K562 (cell line): ENCODE measurements at regions not wholly inside any gene's neighbourhood (a gene's known extent, or its start where the extent isn't known, plus 50 kb on each side); places are given as distances from the start of the nearest gene placed in this dataset.

Experiments
- ATAC-seq: fragments of 200-7000 bp; cut with Tn5 transposase; 3 replicates; pipeline ENCODE4 v1.9.1; 2020; ENCODE audit warnings: moderate library complexity
- BruUV-seq: library from RNA; stranded (reverse); fragments of 400-500 nt; replicated peaks from 2 replicates; lab custom pipeline; 2021; lab: Mats Ljungman, UMichigan
- CTCF ChIA-PET: fragments of 300-600 bp; formaldehyde crosslinking; extraction: SDS; loops from one replicate; lab custom pipeline; 2021; ENCODE audit warnings: low intra/inter-chr PET ratio; lab: Yijun Ruan, JAX
- POLR2A ChIA-PET: fragments of 300-600, 350-650 bp; sonication (Branson Sonifier 250); formaldehyde crosslinking; extraction: SDS; loops from one replicate; lab custom pipeline; 2021; ENCODE audit warnings: antibody characterized with exemption, inconsistent platforms; lab: Yijun Ruan, JAX
- DNase-seq, 4 experiments: peaks; one replicate each; pipeline versions ENCODE4 v3.0.0 to v3.0.0-alpha.2; 2011 to 2018; ENCODE audit warnings: low spot score in 3 of 4, mixed read lengths in 3 of 4; ENCODE audit errors: extremely low read depth in 1 of 4
- FAIRE-seq: peaks from 2 replicates; lab custom pipeline; 2011; peaks lifted over from hg19 to GRCh38; lab: Jason Lieb, UNC
- H2AFZ ChIP-seq: 2 replicates; pipeline ENCODE4 v1.6.0; 2011; ENCODE audit warnings: low read depth, low read length, control low read depth, inconsistent platforms
- H3K27ac ChIP-seq: fragments of 200-600 bp; 3 replicates; pipeline ENCODE4 v1.8.0; 2011; ENCODE audit warnings: low read depth, mild to moderate bottlenecking, control low read depth, inconsistent platforms, low read length, moderate library complexity, mixed read lengths; ENCODE audit errors: extremely low read depth
- H3K27me3 ChIP-seq, 2 experiments: fragments of 300-600 bp in 1 of 2; 2 replicates in 1 of 2; 3 replicates in 1 of 2; pipeline versions ENCODE4 v1.6.0 to v1.8.0; 2011; ENCODE audit warnings: inconsistent platforms in 2 of 2, low read length in 2 of 2, mild to moderate bottlenecking in 1 of 2, mixed read lengths in 1 of 2, moderate library complexity in 1 of 2; ENCODE audit not compliant: control insufficient read depth in 2 of 2, insufficient read depth in 2 of 2
- H3K36me3 ChIP-seq: fragments of 300-600 bp; 3 replicates; pipeline ENCODE4 v1.8.0; 2011; ENCODE audit warnings: mild to moderate bottlenecking, low read length, inconsistent platforms; ENCODE audit not compliant: control insufficient read depth, insufficient read depth
- H3K4me1 ChIP-seq, 2 experiments: fragments of 200-600 bp in 1 of 2; replicated peaks in 1 of 2; 2 replicates in 1 of 2; 3 replicates in 1 of 2; pipeline versions ENCODE4 v1.5.1 to v1.8.0; 2011; ENCODE audit warnings: inconsistent platforms in 2 of 2, low read length in 2 of 2, mild to moderate bottlenecking in 1 of 2, mixed read lengths in 1 of 2, moderate library complexity in 1 of 2; ENCODE audit not compliant: control insufficient read depth in 2 of 2, insufficient read depth in 2 of 2
- H3K4me2 ChIP-seq: 2 replicates; pipeline ENCODE4 v1.6.1; 2011; ENCODE audit warnings: low read length, control low read depth, inconsistent platforms, mixed read lengths; ENCODE audit not compliant: insufficient read depth
- H3K4me3 ChIP-seq: fragments of 200-600 bp; sonication (generic), shearing (Covaris generic); 2 replicates; pipeline ENCODE4 v1.5.1; 2016; ENCODE audit warnings: control low read depth, inconsistent platforms
- H3K79me2 ChIP-seq: fragments of 200-600 bp; 3 replicates; pipeline ENCODE4 v1.8.0; 2011; ENCODE audit warnings: low read length, inconsistent platforms; ENCODE audit not compliant: control insufficient read depth, insufficient read depth
- H3K9ac ChIP-seq, 2 experiments: 2 replicates each; pipeline versions ENCODE4 v1.6.0 to v1.6.1; 2011; ENCODE audit warnings: low read depth in 2 of 2, low read length in 2 of 2, control low read depth in 1 of 2, inconsistent platforms in 1 of 2, mild to moderate bottlenecking in 1 of 2, mixed read lengths in 1 of 2; ENCODE audit not compliant: insufficient read depth in 1 of 2
- H3K9me1 ChIP-seq: one replicate; pipeline ENCODE4 v1.6.0; 2011; ENCODE audit warnings: inconsistent platforms, mild to moderate bottlenecking, low read length, moderate library complexity; ENCODE audit not compliant: control insufficient read depth, insufficient read depth
- H3K9me3 ChIP-seq: replicated peaks from 2 replicates; pipeline ENCODE4 v1.5.1; 2011; ENCODE audit warnings: low read depth, low read length, inconsistent platforms; ENCODE audit not compliant: control insufficient read depth, insufficient read depth
- H4K20me1 ChIP-seq: replicated peaks from 2 replicates; pipeline ENCODE4 v1.6.1; 2011; ENCODE audit warnings: low read length, inconsistent platforms, mixed read lengths; ENCODE audit not compliant: control insufficient read depth, insufficient read depth
- ARNT ChIP-seq, 2 experiments: fragments of 450-650 bp; IDR thresholded peaks; 2 replicates each; pipeline ENCODE4 v1.6.1; 2016; ENCODE audit warnings: mild to moderate bottlenecking in 1 of 2
- BMI1 ChIP-seq: fragments of 150-350 bp; IDR thresholded peaks from 2 replicates; pipeline ENCODE4 v1.6.1; 2014; ENCODE audit warnings: low read length
- HDAC8 ChIP-seq: fragments of 450-650 bp; IDR thresholded peaks from 2 replicates; pipeline ENCODE4 v1.6.1; 2016; ENCODE audit warnings: mild to moderate bottlenecking, missing genetic modification characterization, moderate library complexity, missing compliant biosample characterization
- MTA3 ChIP-seq: fragments of 450-650 bp; formaldehyde crosslinking; IDR thresholded peaks from 2 replicates; pipeline ENCODE4 v1.6.1; 2017; ENCODE audit warnings: mild to moderate bottlenecking, borderline replicate concordance
- NFATC3 ChIP-seq: fragments of 450-650 bp; IDR thresholded peaks from 2 replicates; pipeline ENCODE4 v1.6.1; 2017; ENCODE audit warnings: mild to moderate bottlenecking
- SMAD1 ChIP-seq: fragments of 150-350 bp; IDR thresholded peaks from 2 replicates; pipeline ENCODE4 v1.6.1; 2014; ENCODE audit warnings: low read length, low read depth; ENCODE audit not compliant: partially characterized antibody
- YBX1 ChIP-seq: fragments of 450-650 bp; IDR thresholded peaks from 2 replicates; pipeline ENCODE4 v1.7.1; 2016; ENCODE audit warnings: mild to moderate bottlenecking
- WGBS: fragments of 100-300 bp; shearing (Covaris generic); methylation state at CpG from one replicate; pipeline ENCODE4 v1.1.6; 2016; ENCODE audit warnings: low coverage, mixed read lengths; ENCODE audit not compliant: insufficient coverage; ENCODE audit errors: missing lambda C conversion rate; 5-methylcytosine and 5-hydroxymethylcytosine counted together
- in situ Hi-C: fragments of 300-500 bp; cut with MboI; formaldehyde crosslinking; loops from 4 replicates; pipeline ENCODE4 v1.15.0; 2018; ENCODE audit warnings: inconsistent platforms, mixed read lengths
- intact Hi-C: fragments of 100-400 bp; cut with micrococcal nuclease; formaldehyde crosslinking; loops from 2 replicates; pipeline ENCODE4 v1.14.2; 2022
- TF ChIP-seq, protein P1 (sequence below), 2 experiments: fragments of 450-650 bp in 1 of 2; sonication (generic) in 1 of 2; formaldehyde crosslinking in 1 of 2; IDR thresholded peaks in 1 of 2; conservative IDR thresholded peaks in 1 of 2; 2 replicates each; pipeline versions ENCODE4 v1.6.1 to v1.8.1; 2016 to 2023; ENCODE audit warnings: mild to moderate bottlenecking in 2 of 2, moderate library complexity in 2 of 2, inconsistent platforms in 1 of 2, missing genetic modification reagents in 1 of 2
- TF ChIP-seq, protein P2 (sequence below): fragments of 250-450 bp; sonication (Bioruptor Pico); IDR thresholded peaks from 2 replicates; pipeline ENCODE4 v1.4.0; 2020
- TF ChIP-seq, protein P3 (sequence below): sonication (generic); formaldehyde crosslinking; IDR thresholded peaks from 2 replicates; pipeline ENCODE4 v1.8.1; 2022; ENCODE audit warnings: missing genetic modification reagents
- TF ChIP-seq, protein P4 (sequence below): sonication (generic); formaldehyde crosslinking; IDR thresholded peaks from 2 replicates; pipeline ENCODE4 v1.8.0; 2023; ENCODE audit warnings: mild to moderate bottlenecking, missing genetic modification reagents

DNA sequence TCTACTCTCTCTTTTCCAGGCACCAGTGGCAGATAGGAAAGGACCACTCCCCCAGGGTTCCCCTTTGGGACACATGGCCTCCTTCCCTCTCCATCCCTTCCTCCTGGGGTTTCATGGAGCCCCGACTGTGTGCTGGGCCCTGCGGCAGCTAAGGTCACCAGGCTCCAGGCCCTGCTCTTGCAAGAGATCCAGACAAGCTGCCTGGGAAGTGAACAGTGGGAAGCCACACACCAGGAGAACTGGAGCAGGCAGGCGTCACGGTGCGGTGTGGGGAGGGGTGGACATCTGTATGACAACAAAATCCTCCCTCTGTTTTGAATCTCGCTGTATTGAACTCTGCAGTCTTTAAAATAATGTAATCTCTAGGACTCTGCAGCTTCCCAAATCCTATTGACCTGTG lies 330.1 kb downstream of the UQCRFS1 start:
- H3K27me3 ChIP-seq = peaks cover 0 to 3% of the 10 kb centered on the region in 2 experiments; a peak in 3 of 5 replicates
- no peaks in the 10 kb centered on the region for H3K9me1 ChIP-seq
- in situ Hi-C loops (loop anchor here (10.0 kb wide), 1 partner anchor 382 kb away; no protein-coding TSS in a partner anchor), intact Hi-C loops (no loop called here)
- DNase-seq (no peak), ATAC-seq (no peak), FAIRE-seq (no peak)
- no peak overlapping the region for H2AFZ ChIP-seq
- WGBS = 0% methylated on average over 6 of the region's 6 CpGs
- H3K27ac ChIP-seq = no peak overlapping the region
- ChIA-PET POLR2A (interaction anchor here (0.5 to 0.6 kb wide), 2 partner anchors 12 to 29 kb away, joined by 3 to 5 read pairs; no protein-coding TSS in a partner anchor), CTCF (no interaction called here)
- no peaks in the 10 kb centered on the region for H3K79me2 ChIP-seq
- H3K36me3 ChIP-seq = no peaks in the 10 kb centered on the region
- H3K4me3 ChIP-seq = no peak overlapping the region
- H3K9ac ChIP-seq = no peak overlapping the region
- no TSS peak for BruUV-seq
- H3K4me1 ChIP-seq = no peaks in the 10 kb centered on the region
- no peak overlapping the region for H3K4me2 ChIP-seq
- no peaks in the 10 kb centered on the region for H4K20me1 ChIP-seq
- H3K9me3 ChIP-seq = no peaks in the 10 kb centered on the region
- TF ChIP-seq YBX1 (no peak), SMAD1 (no peak), NFATC3 (no peak), MTA3 (no peak), HDAC8 (tag) (no peak), BMI1 (no peak), ARNT (IDR thresholded peaks at IDR 0.05) (no peak)
- TF ChIP-seq, protein P1, sequence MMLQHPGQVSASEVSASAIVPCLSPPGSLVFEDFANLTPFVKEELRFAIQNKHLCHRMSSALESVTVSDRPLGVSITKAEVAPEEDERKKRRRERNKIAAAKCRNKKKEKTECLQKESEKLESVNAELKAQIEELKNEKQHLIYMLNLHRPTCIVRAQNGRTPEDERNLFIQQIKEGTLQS (IDR thresholded peaks at IDR 0.05) = no peak
- TF ChIP-seq, protein P1 (CRISPR knock-in tag; conservative IDR thresholded peaks at IDR 0.05) = no peak
- TF ChIP-seq, protein P2, sequence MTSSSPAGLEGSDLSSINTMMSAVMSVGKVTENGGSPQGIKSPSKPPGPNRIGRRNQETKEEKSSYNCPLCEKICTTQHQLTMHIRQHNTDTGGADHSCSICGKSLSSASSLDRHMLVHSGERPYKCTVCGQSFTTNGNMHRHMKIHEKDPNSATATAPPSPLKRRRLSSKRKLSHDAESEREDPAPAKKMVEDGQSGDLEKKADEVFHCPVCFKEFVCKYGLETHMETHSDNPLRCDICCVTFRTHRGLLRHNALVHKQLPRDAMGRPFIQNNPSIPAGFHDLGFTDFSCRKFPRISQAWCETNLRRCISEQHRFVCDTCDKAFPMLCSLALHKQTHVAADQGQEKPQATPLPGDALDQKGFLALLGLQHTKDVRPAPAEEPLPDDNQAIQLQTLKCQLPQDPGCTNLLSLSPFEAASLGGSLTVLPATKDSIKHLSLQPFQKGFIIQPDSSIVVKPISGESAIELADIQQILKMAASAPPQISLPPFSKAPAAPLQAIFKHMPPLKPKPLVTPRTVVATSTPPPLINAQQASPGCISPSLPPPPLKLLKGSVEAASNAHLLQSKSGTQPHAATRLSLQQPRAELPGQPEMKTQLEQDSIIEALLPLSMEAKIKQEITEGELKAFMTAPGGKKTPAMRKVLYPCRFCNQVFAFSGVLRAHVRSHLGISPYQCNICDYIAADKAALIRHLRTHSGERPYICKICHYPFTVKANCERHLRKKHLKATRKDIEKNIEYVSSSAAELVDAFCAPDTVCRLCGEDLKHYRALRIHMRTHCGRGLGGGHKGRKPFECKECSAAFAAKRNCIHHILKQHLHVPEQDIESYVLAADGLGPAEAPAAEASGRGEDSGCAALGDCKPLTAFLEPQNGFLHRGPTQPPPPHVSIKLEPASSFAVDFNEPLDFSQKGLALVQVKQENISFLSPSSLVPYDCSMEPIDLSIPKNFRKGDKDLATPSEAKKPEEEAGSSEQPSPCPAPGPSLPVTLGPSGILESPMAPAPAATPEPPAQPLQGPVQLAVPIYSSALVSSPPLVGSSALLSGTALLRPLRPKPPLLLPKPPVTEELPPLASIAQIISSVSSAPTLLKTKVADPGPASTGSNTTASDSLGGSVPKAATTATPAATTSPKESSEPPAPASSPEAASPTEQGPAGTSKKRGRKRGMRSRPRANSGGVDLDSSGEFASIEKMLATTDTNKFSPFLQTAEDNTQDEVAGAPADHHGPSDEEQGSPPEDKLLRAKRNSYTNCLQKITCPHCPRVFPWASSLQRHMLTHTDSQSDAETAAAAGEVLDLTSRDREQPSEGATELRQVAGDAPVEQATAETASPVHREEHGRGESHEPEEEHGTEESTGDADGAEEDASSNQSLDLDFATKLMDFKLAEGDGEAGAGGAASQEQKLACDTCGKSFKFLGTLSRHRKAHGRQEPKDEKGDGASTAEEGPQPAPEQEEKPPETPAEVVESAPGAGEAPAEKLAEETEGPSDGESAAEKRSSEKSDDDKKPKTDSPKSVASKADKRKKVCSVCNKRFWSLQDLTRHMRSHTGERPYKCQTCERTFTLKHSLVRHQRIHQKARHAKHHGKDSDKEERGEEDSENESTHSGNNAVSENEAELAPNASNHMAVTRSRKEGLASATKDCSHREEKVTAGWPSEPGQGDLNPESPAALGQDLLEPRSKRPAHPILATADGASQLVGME = no peak
- TF ChIP-seq, protein P3, sequence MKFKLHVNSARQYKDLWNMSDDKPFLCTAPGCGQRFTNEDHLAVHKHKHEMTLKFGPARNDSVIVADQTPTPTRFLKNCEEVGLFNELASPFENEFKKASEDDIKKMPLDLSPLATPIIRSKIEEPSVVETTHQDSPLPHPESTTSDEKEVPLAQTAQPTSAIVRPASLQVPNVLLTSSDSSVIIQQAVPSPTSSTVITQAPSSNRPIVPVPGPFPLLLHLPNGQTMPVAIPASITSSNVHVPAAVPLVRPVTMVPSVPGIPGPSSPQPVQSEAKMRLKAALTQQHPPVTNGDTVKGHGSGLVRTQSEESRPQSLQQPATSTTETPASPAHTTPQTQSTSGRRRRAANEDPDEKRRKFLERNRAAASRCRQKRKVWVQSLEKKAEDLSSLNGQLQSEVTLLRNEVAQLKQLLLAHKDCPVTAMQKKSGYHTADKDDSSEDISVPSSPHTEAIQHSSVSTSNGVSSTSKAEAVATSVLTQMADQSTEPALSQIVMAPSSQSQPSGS (CRISPR knock-in tag) = no peak
- TF ChIP-seq, protein P4, sequence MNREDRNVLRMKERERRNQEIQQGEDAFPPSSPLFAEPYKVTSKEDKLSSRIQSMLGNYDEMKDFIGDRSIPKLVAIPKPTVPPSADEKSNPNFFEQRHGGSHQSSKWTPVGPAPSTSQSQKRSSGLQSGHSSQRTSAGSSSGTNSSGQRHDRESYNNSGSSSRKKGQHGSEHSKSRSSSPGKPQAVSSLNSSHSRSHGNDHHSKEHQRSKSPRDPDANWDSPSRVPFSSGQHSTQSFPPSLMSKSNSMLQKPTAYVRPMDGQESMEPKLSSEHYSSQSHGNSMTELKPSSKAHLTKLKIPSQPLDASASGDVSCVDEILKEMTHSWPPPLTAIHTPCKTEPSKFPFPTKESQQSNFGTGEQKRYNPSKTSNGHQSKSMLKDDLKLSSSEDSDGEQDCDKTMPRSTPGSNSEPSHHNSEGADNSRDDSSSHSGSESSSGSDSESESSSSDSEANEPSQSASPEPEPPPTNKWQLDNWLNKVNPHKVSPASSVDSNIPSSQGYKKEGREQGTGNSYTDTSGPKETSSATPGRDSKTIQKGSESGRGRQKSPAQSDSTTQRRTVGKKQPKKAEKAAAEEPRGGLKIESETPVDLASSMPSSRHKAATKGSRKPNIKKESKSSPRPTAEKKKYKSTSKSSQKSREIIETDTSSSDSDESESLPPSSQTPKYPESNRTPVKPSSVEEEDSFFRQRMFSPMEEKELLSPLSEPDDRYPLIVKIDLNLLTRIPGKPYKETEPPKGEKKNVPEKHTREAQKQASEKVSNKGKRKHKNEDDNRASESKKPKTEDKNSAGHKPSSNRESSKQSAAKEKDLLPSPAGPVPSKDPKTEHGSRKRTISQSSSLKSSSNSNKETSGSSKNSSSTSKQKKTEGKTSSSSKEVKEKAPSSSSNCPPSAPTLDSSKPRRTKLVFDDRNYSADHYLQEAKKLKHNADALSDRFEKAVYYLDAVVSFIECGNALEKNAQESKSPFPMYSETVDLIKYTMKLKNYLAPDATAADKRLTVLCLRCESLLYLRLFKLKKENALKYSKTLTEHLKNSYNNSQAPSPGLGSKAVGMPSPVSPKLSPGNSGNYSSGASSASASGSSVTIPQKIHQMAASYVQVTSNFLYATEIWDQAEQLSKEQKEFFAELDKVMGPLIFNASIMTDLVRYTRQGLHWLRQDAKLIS (CRISPR knock-in tag) = no peak
